ENCODE measurements at regions not wholly inside any gene's neighbourhood (a gene's known extent, or its start where the extent isn't known, plus 50 kb on each side); places are given as distances from the start of the nearest gene placed in this dataset.

GRCh38 chr10:107717046-107717445 lies 552.5 kb upstream of the SORCS1 start:
- H3K4me3 Mint-ChIP-seq, result no peak overlapping the region
- peaks cover 3% of the 10 kb centered on the region for H3K9me3 Mint-ChIP-seq (ENCODE audit: low read depth)
- H3K36me3 Mint-ChIP-seq, result no peaks in the 10 kb centered on the region
- no peak overlapping the region for H3K27ac Mint-ChIP-seq
- no peaks in the 10 kb centered on the region for H3K27me3 Mint-ChIP-seq
- H3K4me1 Mint-ChIP-seq (ENCODE audit: low read depth), result no peaks in the 10 kb centered on the region

GRCh38 chr10:107715565-107715964 lies 551.1 kb upstream of the SORCS1 start:
- Mint-ChIP-seq H3K27ac (no peak overlapping the region), H3K4me1 (ENCODE audit: low read depth) (no peaks in the 10 kb centered on the region), H3K27me3 (no peaks in the 10 kb centered on the region), H3K9me3 (ENCODE audit: low read depth) (peaks cover 11% of the 10 kb centered on the region), H3K36me3 (no peaks in the 10 kb centered on the region), H3K4me3 (no peak overlapping the region)

- Mint-ChIP-seq H3K4me3 (no peak overlapping the region), H3K36me3 (no peaks in the 10 kb centered on the region), H3K27me3 (no peaks in the 10 kb centered on the region), H3K4me1 (ENCODE audit: low read depth) (no peaks in the 10 kb centered on the region), H3K27ac (no peak overlapping the region), H3K9me3 (ENCODE audit: low read depth) (peaks cover 23% of the 10 kb centered on the region)
These were observed 544.5 kb upstream of the SORCS1 start for GRCh38 chr10:107708981-107709380.

- H3K4me3 Mint-ChIP-seq, result no peak overlapping the region
- H3K9me3 Mint-ChIP-seq (ENCODE audit: low read depth), result peaks cover 16% of the 10 kb centered on the region
- no peaks in the 10 kb centered on the region for H3K27me3 Mint-ChIP-seq
- no peaks in the 10 kb centered on the region for H3K4me1 Mint-ChIP-seq (ENCODE audit: low read depth)
- no peak overlapping the region for H3K27ac Mint-ChIP-seq
- H3K36me3 Mint-ChIP-seq, result no peaks in the 10 kb centered on the region
These were observed 541.7 kb upstream of the SORCS1 start for GRCh38 chr10:107706096-107706725.

GRCh38 chr10:107701943-107702342 lies 537.4 kb upstream of the SORCS1 start:
- H3K27ac Mint-ChIP-seq, result no peak overlapping the region
- H3K36me3 Mint-ChIP-seq, result no peaks in the 10 kb centered on the region
- H3K4me1 Mint-ChIP-seq (ENCODE audit: low read depth), result no peaks in the 10 kb centered on the region
- no peaks in the 10 kb centered on the region for H3K27me3 Mint-ChIP-seq
- H3K9me3 Mint-ChIP-seq (ENCODE audit: low read depth), result peaks cover 6% of the 10 kb centered on the region
- no peak overlapping the region for H3K4me3 Mint-ChIP-seq

- no peaks in the 10 kb centered on the region for H3K27me3 Mint-ChIP-seq
- H3K4me1 Mint-ChIP-seq (ENCODE audit: low read depth), result no peaks in the 10 kb centered on the region
- no peak overlapping the region for H3K27ac Mint-ChIP-seq
- no peaks in the 10 kb centered on the region for H3K36me3 Mint-ChIP-seq
- peaks cover 18% of the 10 kb centered on the region for H3K9me3 Mint-ChIP-seq (ENCODE audit: low read depth)
- H3K4me3 Mint-ChIP-seq, result no peak overlapping the region
These were observed 527.6 kb upstream of the SORCS1 start for GRCh38 chr10:107692072-107692471.

- Mint-ChIP-seq H3K27me3 (no peaks in the 10 kb centered on the region), H3K27ac (no peak overlapping the region), H3K36me3 (no peaks in the 10 kb centered on the region), H3K4me3 (no peak overlapping the region), H3K9me3 (ENCODE audit: low read depth) (peaks cover 17% of the 10 kb centered on the region), H3K4me1 (ENCODE audit: low read depth) (no peaks in the 10 kb centered on the region)
These were observed 524.8 kb upstream of the SORCS1 start for GRCh38 chr10:107689323-107689722.

- no peak overlapping the region for H3K27ac Mint-ChIP-seq
- H3K4me1 Mint-ChIP-seq (ENCODE audit: low read depth), result no peaks in the 10 kb centered on the region
- no peaks in the 10 kb centered on the region for H3K36me3 Mint-ChIP-seq
- no peak overlapping the region for H3K4me3 Mint-ChIP-seq
- no peaks in the 10 kb centered on the region for H3K27me3 Mint-ChIP-seq
- peaks cover 17% of the 10 kb centered on the region for H3K9me3 Mint-ChIP-seq (ENCODE audit: low read depth)
These were observed 523.2 kb upstream of the SORCS1 start for GRCh38 chr10:107687701-107688100.

- Mint-ChIP-seq H3K27ac (no peak overlapping the region), H3K9me3 (ENCODE audit: low read depth) (peaks cover 17% of the 10 kb centered on the region), H3K36me3 (no peaks in the 10 kb centered on the region), H3K4me3 (no peak overlapping the region), H3K4me1 (ENCODE audit: low read depth) (no peaks in the 10 kb centered on the region), H3K27me3 (no peaks in the 10 kb centered on the region)
These were observed 521.6 kb upstream of the SORCS1 start for GRCh38 chr10:107686095-107686494.

- no peaks in the 10 kb centered on the region for H3K27me3 Mint-ChIP-seq
- H3K9me3 Mint-ChIP-seq (ENCODE audit: low read depth), result peaks cover 11% of the 10 kb centered on the region
- no peaks in the 10 kb centered on the region for H3K36me3 Mint-ChIP-seq
- H3K4me1 Mint-ChIP-seq (ENCODE audit: low read depth), result no peaks in the 10 kb centered on the region
- no peak overlapping the region for H3K27ac Mint-ChIP-seq
- no peak overlapping the region for H3K4me3 Mint-ChIP-seq
These were observed 507.5 kb upstream of the SORCS1 start for GRCh38 chr10:107671960-107672359.

GRCh38 chr10:107666214-107666613 lies 501.7 kb upstream of the SORCS1 start:
- H3K27me3 Mint-ChIP-seq, result no peaks in the 10 kb centered on the region
- H3K27ac Mint-ChIP-seq, result no peak overlapping the region
- H3K4me1 Mint-ChIP-seq (ENCODE audit: low read depth), result no peaks in the 10 kb centered on the region
- no peak overlapping the region for H3K4me3 Mint-ChIP-seq
- H3K9me3 Mint-ChIP-seq (ENCODE audit: low read depth), result peaks cover 15% of the 10 kb centered on the region
- no peaks in the 10 kb centered on the region for H3K36me3 Mint-ChIP-seq

- Mint-ChIP-seq H3K36me3 (no peaks in the 10 kb centered on the region), H3K4me1 (ENCODE audit: low read depth) (no peaks in the 10 kb centered on the region), H3K27me3 (no peaks in the 10 kb centered on the region), H3K9me3 (ENCODE audit: low read depth) (peaks cover 14% of the 10 kb centered on the region), H3K27ac (no peak overlapping the region), H3K4me3 (no peak overlapping the region)
These were observed 501.0 kb upstream of the SORCS1 start for GRCh38 chr10:107665459-107665858.

- no peak overlapping the region for H3K4me3 Mint-ChIP-seq
- H3K36me3 Mint-ChIP-seq, result no peaks in the 10 kb centered on the region
- no peaks in the 10 kb centered on the region for H3K9me3 Mint-ChIP-seq (ENCODE audit: low read depth)
- H3K4me1 Mint-ChIP-seq (ENCODE audit: low read depth), result no peaks in the 10 kb centered on the region
- no peaks in the 10 kb centered on the region for H3K27me3 Mint-ChIP-seq
- no peak overlapping the region for H3K27ac Mint-ChIP-seq
These were observed 493.3 kb upstream of the SORCS1 start for GRCh38 chr10:107657851-107658250.

GRCh38 chr10:107656932-107657331 lies 492.4 kb upstream of the SORCS1 start:
- H3K9me3 Mint-ChIP-seq (ENCODE audit: low read depth), result no peaks in the 10 kb centered on the region
- no peaks in the 10 kb centered on the region for H3K27me3 Mint-ChIP-seq
- H3K4me1 Mint-ChIP-seq (ENCODE audit: low read depth), result no peaks in the 10 kb centered on the region
- H3K36me3 Mint-ChIP-seq, result no peaks in the 10 kb centered on the region
- no peak overlapping the region for H3K4me3 Mint-ChIP-seq
- no peak overlapping the region for H3K27ac Mint-ChIP-seq

GRCh38 chr10:107653832-107654287 lies 489.4 kb upstream of the SORCS1 start:
- peak overlapping the region; percentile 3 for H3K4me3 Mint-ChIP-seq
- no peaks in the 10 kb centered on the region for H3K4me1 Mint-ChIP-seq (ENCODE audit: low read depth)
- no peaks in the 10 kb centered on the region for H3K36me3 Mint-ChIP-seq

GRCh38 chr10:107650939-107651338 lies 486.4 kb upstream of the SORCS1 start:
- no peaks in the 10 kb centered on the region for H3K36me3 Mint-ChIP-seq
- no peak overlapping the region for H3K27ac Mint-ChIP-seq
- no peaks in the 10 kb centered on the region for H3K9me3 Mint-ChIP-seq (ENCODE audit: low read depth)
- no peak overlapping the region for H3K4me3 Mint-ChIP-seq
- H3K27me3 Mint-ChIP-seq, result no peaks in the 10 kb centered on the region
- H3K4me1 Mint-ChIP-seq (ENCODE audit: low read depth), result no peaks in the 10 kb centered on the region

More at GRCh38 chr10:107653832-107654287, 489.4 kb upstream of the SORCS1 start:
- H3K9me3 Mint-ChIP-seq (ENCODE audit: low read depth), result no peaks in the 10 kb centered on the region
- no peak overlapping the region for H3K27ac Mint-ChIP-seq
- H3K27me3 Mint-ChIP-seq, result no peaks in the 10 kb centered on the region
